LNCaP clone FGC (cell line): ENCODE measurements at regions not wholly inside any gene's neighbourhood (a gene's known extent, or its start where the extent isn't known, plus 50 kb on each side); places are given as distances from the start of the nearest gene placed in this dataset.
"Not testable (repeated sequence)": the region's sequence is repeated elsewhere in the genome, so short reads cannot be mapped to it uniquely, and the experiment has no call there.

ENCODE experiments used
- DNase-seq: peaks from one replicate; pipeline ENCODE4 v3.0.0-alpha.2; 2011; ENCODE audit warnings: low read depth
- H3K4me3 ChIP-seq: 2 replicates; pipeline ENCODE4 v1.5.1; 2011; ENCODE audit warnings: mild to moderate bottlenecking, low read depth, low read length, control low read depth
- TF ChIP-seq, protein P1 (sequence below): IDR thresholded peaks from 2 replicates; pipeline ENCODE4 v1.5.1; 2012; ENCODE audit warnings: mild to moderate bottlenecking; ENCODE audit not compliant: control insufficient read depth, insufficient read depth; ENCODE audit errors: extremely low read depth

DNA sequence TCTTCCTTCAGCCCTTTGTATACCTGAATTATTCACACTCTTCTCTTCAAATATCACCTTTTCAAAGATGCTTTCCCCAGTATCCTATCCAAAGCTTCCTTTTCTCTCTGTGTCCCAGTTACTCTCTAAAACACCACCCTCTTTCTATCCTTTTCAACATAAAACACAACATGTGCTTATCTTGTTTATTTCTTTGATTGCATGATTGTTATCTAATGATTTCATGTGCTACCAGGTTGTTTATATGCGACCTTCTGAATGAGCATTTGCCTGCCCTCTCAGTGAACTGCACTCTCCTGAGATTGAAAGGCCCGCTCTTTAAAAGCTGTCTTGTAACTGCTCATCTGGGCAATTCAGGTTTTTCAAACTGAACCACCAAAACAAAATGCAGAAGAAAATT is 97.7 kb upstream of the FGGY start:
- H3K4me3 ChIP-seq, result no peak overlapping the region
- TF ChIP-seq, protein P1, sequence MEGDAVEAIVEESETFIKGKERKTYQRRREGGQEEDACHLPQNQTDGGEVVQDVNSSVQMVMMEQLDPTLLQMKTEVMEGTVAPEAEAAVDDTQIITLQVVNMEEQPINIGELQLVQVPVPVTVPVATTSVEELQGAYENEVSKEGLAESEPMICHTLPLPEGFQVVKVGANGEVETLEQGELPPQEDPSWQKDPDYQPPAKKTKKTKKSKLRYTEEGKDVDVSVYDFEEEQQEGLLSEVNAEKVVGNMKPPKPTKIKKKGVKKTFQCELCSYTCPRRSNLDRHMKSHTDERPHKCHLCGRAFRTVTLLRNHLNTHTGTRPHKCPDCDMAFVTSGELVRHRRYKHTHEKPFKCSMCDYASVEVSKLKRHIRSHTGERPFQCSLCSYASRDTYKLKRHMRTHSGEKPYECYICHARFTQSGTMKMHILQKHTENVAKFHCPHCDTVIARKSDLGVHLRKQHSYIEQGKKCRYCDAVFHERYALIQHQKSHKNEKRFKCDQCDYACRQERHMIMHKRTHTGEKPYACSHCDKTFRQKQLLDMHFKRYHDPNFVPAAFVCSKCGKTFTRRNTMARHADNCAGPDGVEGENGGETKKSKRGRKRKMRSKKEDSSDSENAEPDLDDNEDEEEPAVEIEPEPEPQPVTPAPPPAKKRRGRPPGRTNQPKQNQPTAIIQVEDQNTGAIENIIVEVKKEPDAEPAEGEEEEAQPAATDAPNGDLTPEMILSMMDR, result no peak
- no peak for DNase-seq

- no peak overlapping the region for H3K4me3 ChIP-seq
- DNase-seq, result no peak
- TF ChIP-seq, protein P1, result no peak
Observed at GRCh38 chr1:59199719-59200376, 97.0 kb upstream of the FGGY start.

DNA sequence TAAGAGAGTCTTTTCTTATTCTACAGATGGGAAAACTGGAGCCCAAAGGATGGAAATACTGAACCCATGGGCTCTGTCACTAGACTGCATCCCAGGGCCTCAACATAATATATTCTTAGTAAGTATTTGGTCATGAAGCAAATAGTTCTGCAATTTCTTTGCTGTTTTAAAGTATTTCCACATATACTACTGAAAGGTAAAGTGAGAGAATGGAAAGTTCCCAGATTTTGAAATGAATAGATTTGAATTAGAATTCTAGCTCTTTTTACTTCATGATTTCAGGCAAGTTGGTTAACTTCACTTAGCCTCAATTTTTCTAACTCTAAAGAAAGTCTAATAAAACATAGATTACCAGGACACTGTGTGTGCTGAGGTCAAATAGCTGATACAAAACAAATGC is 95.6 kb upstream of the FGGY start:
- no peak for DNase-seq
- H3K4me3 ChIP-seq, result no peak overlapping the region
- TF ChIP-seq, protein P1, result no peak

- no peak overlapping the region for H3K4me3 ChIP-seq
- TF ChIP-seq, protein P1, result no peak
- no peak for DNase-seq
Observed at GRCh38 chr1:59202455-59202854, 94.4 kb upstream of the FGGY start.

GRCh38 chr1:59204001-59204400 is 92.9 kb upstream of the FGGY start:
- TF ChIP-seq, protein P1, result no peak
- DNase-seq, result no peak
- H3K4me3 ChIP-seq, result no peak overlapping the region

DNA sequence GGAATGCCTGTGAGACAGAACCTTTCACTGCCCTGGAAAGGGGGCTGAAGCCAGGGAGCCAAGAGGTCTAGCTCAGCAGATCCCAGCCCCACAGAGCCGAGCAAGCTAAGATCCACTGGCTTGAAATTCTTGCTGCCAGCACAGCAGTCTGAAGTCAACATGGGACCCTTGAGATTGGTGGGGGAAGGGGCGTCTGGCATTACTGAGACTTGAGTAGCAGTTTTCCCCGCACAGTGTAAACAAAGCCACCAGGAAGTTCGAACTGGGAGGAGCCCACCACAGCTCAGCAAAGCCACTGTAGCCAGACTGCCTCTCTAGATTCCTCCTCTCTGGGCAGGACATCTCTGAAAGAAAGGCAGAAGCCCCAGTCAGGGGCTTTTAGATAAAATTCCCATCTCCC is 90.3 kb upstream of the FGGY start:
- not testable (repeated sequence) for DNase-seq, H3K4me3 ChIP-seq

DNA sequence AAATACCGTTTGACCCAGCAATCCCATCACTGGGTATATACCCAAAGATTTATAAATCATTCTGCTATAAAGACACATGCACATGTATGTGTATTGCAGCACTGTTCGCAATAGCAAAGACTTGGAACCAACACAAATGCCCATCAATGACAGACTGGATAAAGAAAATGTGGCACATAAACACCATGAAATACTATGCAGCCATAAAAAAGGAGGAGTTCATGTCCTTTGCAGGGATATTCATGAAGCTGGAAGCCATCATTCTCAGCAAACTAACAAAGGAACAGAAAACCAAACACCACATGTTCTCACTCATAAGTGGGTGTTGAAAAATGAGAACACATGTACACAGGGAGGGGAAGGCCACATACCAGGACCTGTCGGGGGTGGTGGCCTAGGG is 86.5 kb upstream of the FGGY start:
- not testable (repeated sequence) for DNase-seq

GRCh38 chr1:59212706-59213105 is 84.2 kb upstream of the FGGY start:
- TF ChIP-seq, protein P1, result no peak
- DNase-seq, result no peak

More for the DNA sequence above, 86.5 kb upstream of the FGGY start:
- not testable (repeated sequence) for H3K4me3 ChIP-seq

More at GRCh38 chr1:59212706-59213105, 84.2 kb upstream of the FGGY start:
- no peak overlapping the region for H3K4me3 ChIP-seq
